ENCODE measurements at regions not wholly inside any gene's neighbourhood (a gene's known extent, or its start where the extent isn't known, plus 50 kb on each side); places are given as distances from the start of the nearest gene placed in this dataset.
A peak's percentile ranks its signal among the peaks of the same experiment; 100 is the strongest.

DNA sequence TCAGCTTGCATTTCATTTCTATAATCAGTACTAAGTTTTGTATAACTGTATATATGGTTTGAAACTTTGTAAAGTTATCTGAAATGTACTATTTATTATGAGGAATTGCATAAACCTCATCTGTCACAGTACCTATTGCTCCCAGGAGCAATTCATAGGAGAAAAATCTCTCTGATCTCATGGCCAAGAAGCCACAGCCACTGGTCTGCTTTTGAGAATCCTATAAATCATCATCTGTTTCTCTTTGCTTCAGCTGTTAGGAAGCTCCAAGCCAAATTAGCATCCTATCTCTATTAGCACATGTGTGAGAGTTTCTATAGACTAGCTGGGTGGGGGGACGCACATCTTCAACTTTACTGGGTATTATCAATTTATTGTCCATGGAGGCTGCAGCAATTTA is 210.3 kb downstream of the CYP26B1 start:
- Histone ChIP-seq H3K9me3 (no peaks in the 10 kb centered on the region), H3K27ac (no peak overlapping the region), H3K4me1 (peaks cover 0 to 65% (median 0%) of the 10 kb centered on the region in 4 donors), H3K36me3 (no peaks in the 10 kb centered on the region), H3K4me3 (no peak overlapping the region), H3K27me3 (no peaks in the 10 kb centered on the region)
- DNase-seq (no peak), ATAC-seq (no peak)
- TF ChIP-seq, protein P1, sequence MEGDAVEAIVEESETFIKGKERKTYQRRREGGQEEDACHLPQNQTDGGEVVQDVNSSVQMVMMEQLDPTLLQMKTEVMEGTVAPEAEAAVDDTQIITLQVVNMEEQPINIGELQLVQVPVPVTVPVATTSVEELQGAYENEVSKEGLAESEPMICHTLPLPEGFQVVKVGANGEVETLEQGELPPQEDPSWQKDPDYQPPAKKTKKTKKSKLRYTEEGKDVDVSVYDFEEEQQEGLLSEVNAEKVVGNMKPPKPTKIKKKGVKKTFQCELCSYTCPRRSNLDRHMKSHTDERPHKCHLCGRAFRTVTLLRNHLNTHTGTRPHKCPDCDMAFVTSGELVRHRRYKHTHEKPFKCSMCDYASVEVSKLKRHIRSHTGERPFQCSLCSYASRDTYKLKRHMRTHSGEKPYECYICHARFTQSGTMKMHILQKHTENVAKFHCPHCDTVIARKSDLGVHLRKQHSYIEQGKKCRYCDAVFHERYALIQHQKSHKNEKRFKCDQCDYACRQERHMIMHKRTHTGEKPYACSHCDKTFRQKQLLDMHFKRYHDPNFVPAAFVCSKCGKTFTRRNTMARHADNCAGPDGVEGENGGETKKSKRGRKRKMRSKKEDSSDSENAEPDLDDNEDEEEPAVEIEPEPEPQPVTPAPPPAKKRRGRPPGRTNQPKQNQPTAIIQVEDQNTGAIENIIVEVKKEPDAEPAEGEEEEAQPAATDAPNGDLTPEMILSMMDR (IDR thresholded peaks at IDR 0.05): no peak
- no peak for TF ChIP-seq POLR2A (IDR thresholded peaks at IDR 0.05)
- intact Hi-C loops (cut with DNase I): no loop called here
- 100% methylated on average over 1 of the region's 1 CpG for WGBS (ENCODE audit: insufficient coverage, low coverage, low lambda C conversion rate, missing lambda C conversion rate)

DNA sequence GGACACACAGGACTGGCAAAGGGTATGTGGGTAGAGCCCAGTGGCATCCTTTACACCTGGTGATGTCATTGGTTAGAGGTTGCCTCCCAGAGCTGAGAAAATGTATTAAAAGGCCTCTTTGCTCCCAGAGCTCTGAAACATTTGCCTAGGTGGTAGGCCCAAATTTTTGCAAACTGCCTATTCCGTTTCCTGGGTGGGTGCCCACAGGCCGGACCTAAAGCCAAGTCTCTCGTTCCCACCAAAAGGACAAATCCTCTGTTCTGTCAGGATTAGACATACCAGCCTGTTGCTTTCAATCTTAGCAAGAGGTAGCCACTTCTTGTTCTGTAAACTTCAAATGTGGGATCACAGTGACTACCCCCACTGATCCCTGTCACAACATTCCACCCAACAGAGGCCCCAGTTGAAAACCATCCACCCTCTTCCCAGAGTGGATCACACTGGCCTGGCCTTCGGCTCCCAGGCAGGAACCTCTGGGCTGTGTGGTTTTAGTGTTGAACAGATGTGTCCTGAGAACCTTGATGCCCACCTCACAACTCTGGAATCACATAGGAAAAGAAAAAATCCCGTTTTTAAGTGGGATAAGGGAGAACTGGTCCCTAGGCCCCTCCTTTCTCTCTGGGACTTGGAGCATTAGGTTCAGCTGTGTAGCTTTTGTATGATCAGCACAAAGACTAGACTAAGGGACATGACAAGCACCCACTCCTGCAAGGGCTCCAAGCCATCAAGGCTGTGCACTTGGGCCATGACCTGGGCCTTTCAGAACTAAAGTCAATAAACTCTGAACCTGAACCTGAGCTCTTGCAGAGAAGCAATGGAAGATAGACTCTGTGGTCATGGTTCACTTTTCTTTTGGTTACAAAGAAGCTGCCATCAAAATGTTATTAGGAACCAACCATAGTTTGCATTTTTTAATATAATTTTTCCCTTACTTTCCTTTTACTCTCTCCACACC is 211.3 kb downstream of the CYP26B1 start:
- H3K27me3 ChIP-seq: no peaks in the 10 kb centered on the region
- ATAC-seq: peak in 3 of 4 donors; percentile 9 to 56 (median 47)
- H3K4me1 ChIP-seq: peaks cover 0 to 61% (median 0%) of the 10 kb centered on the region in 4 donors
- intact Hi-C loops (cut with DNase I): no loop called here
- H3K27ac ChIP-seq: peak overlapping the region in 1 of 3 donors; percentile 29
- no peaks in the 10 kb centered on the region for H3K9me3 ChIP-seq
- no peak overlapping the region for H3K4me3 ChIP-seq
- TF ChIP-seq, protein P1 (IDR thresholded peaks at IDR 0.05): no peak
- no peak for TF ChIP-seq POLR2A (IDR thresholded peaks at IDR 0.05)
- peak in 2 of 3 donors; percentile 73 to 79 for DNase-seq
- H3K36me3 ChIP-seq: no peaks in the 10 kb centered on the region
- 11% methylated on average over 1 of the region's 5 CpGs for WGBS (ENCODE audit: insufficient coverage, low coverage, low lambda C conversion rate, missing lambda C conversion rate)

DNA sequence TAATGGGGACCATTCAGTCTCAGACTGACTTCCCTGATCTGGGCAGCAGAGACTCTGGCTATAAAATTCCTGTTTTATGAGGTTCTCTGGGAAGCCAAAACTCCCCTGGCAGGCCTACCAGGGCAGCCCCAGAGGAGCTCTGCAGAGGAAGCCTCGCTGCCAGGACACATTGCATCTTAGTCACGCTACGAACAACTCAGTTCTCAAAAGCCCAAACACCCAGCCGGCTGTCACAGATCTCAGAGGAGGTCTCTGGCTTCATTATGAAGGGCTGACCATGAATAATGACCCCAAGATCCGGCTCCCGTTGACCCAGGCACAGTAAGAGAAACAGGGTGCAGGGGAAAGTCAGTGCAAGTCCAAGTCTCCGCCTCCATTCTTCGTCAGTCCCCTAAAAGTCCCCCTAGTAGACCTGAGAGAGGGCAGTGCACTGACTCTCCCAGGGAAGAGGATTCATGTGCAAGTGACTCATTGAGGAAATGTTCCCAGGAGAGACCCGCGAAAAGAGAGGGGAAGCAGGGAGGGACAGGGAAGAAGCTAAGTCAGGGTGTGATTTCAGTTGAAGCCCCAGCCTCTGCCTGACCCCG is 212.3 kb downstream of the CYP26B1 start:
- H3K27me3 ChIP-seq: no peaks in the 10 kb centered on the region
- intact Hi-C loops (cut with DNase I): no loop called here
- 68% methylated on average over 11 of the region's 11 CpGs for WGBS (ENCODE audit: insufficient coverage, low coverage, low lambda C conversion rate, missing lambda C conversion rate)
- no peak for TF ChIP-seq POLR2A (IDR thresholded peaks at IDR 0.05)
- TF ChIP-seq, protein P1 (IDR thresholded peaks at IDR 0.05): no peak
- no peaks in the 10 kb centered on the region for H3K9me3 ChIP-seq
- no peak overlapping the region for H3K4me3 ChIP-seq
- H3K36me3 ChIP-seq: no peaks in the 10 kb centered on the region
- DNase-seq (no peak), ATAC-seq (no peak)
- peaks cover 0 to 53% (median 0%) of the 10 kb centered on the region in 4 donors for H3K4me1 ChIP-seq
- H3K27ac ChIP-seq: no peak overlapping the region

DNA sequence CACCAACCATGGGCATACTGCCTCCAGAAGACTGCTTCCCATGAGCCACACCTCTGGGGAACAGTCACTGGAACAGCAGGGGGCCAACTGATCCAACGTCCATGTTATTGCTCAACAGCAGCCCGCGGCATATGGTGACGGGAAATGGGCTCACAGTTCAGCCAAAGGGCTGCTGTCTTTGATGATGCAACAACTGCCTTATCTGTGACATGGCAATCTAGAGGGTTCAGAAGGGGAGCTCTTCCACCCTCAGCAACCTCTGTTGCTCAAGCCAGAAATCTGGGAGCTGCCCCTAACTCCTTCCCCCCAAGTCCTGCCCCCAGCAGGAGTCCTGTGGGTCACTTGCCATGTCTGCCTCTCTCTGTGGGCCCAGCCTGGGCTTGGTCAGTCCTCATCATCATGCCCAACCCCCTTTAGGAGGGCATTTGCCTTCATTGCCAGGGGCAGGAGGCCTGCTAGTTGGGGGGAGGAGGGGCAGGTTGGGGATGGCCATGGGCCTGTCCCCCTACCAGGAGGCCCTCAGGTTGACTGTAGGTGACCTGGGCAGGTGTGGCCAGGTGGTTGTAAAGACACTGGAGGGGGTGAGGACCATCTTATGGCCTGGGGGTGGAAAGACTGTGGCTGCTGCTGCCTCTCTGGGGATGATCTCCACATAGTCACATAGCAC is 212.9 kb downstream of the CYP26B1 start:
- intact Hi-C loops (cut with DNase I): no loop called here
- Histone ChIP-seq H3K4me1 (peaks cover 0 to 53% (median 0%) of the 10 kb centered on the region in 4 donors), H3K36me3 (no peaks in the 10 kb centered on the region), H3K27me3 (no peaks in the 10 kb centered on the region), H3K4me3 (no peak overlapping the region), H3K9me3 (no peaks in the 10 kb centered on the region), H3K27ac (peak overlapping the region in 1 of 3 donors; percentile 18)
- WGBS (ENCODE audit: insufficient coverage, low coverage, low lambda C conversion rate, missing lambda C conversion rate): no CpG with 5 or more reads among the region's 4 CpGs
- ATAC-seq (peak in 3 of 4 donors; percentile 58 to 83 (median 63)), DNase-seq (peak in 2 of 3 donors; percentile 69 to 70)
- no peak for TF ChIP-seq POLR2A (IDR thresholded peaks at IDR 0.05)
- TF ChIP-seq, protein P1 (IDR thresholded peaks at IDR 0.05): no peak
